H1 (cell line): ENCODE measurements at regions not wholly inside any gene's neighbourhood (a gene's known extent, or its start where the extent isn't known, plus 50 kb on each side); places are given as distances from the start of the nearest gene placed in this dataset.

Experiments used
- CTCF ChIA-PET: fragments of 300-600 bp; sonication (Branson Sonifier 250); formaldehyde crosslinking; loops from one replicate; lab custom pipeline; 2021; ENCODE audit not compliant: partially characterized antibody; lab: Charles Lee
- POLR2A ChIA-PET: fragments of 300-600 bp; sonication (Branson Sonifier 250); formaldehyde crosslinking; loops from one replicate; lab custom pipeline; 2021; ENCODE audit warnings: inconsistent platforms; ENCODE audit not compliant: partially characterized antibody; lab: Charles Lee
- DNase-seq, 2 experiments: peaks; one replicate each; pipeline versions ENCODE4 v3.0.0 to v3.0.0-alpha.2; 2010 to 2022; ENCODE audit warnings: low spot score in 2 of 2, low read depth in 1 of 2, mixed read lengths in 1 of 2
- FAIRE-seq: peaks from 2 replicates; lab custom pipeline; 2011; peaks lifted over from hg19 to GRCh38; lab: Jason Lieb, UNC
- H2AFZ ChIP-seq: 2 replicates; pipeline ENCODE4 v1.8.1; 2012; ENCODE audit warnings: low read length, inconsistent platforms
- H2AK5ac ChIP-seq: 2 replicates; pipeline ENCODE4 v1.6.1; 2013; ENCODE audit warnings: low read depth, low read length
- H2BK120ac ChIP-seq: replicated peaks from 2 replicates; pipeline ENCODE3; 2013; ENCODE audit warnings: low read depth, low read length, inconsistent platforms
- H2BK12ac ChIP-seq: 2 replicates; pipeline ENCODE4 v1.6.1; 2013; ENCODE audit warnings: low read depth, low read length
- H2BK15ac ChIP-seq: 2 replicates; pipeline ENCODE4 v1.6.1; 2013; ENCODE audit warnings: low read length
- H2BK20ac ChIP-seq: 2 replicates; pipeline ENCODE4 v1.6.1; 2013; ENCODE audit warnings: low read length
- H2BK5ac ChIP-seq: 2 replicates; pipeline ENCODE4 v1.6.1; 2013; ENCODE audit warnings: low read depth, low read length
- H3K14ac ChIP-seq: 2 replicates; pipeline ENCODE4 v1.6.1; 2013; ENCODE audit warnings: inconsistent platforms; ENCODE audit not compliant: insufficient read length
- H3K18ac ChIP-seq: 2 replicates; pipeline ENCODE4 v1.6.1; 2013; ENCODE audit warnings: low read length; ENCODE audit errors: extremely low read depth
- H3K23ac ChIP-seq: 2 replicates; pipeline ENCODE4 v1.6.1; 2013; ENCODE audit warnings: inconsistent platforms; ENCODE audit not compliant: insufficient read length
- H3K23me2 ChIP-seq: 2 replicates; pipeline ENCODE4 v1.6.1; 2013; ENCODE audit warnings: low read depth, low read length
- H3K27ac ChIP-seq: 2 replicates; pipeline ENCODE4 v1.6.1; 2011; ENCODE audit warnings: low read depth, low read length, inconsistent platforms
- H3K27me3 ChIP-seq, 4 experiments: replicated peaks in 1 of 4; 1 replicate in 1 of 4; 2 replicates in 3 of 4; pipeline versions ENCODE4 v1.6.1 to v1.8.1; 2011 to 2013; ENCODE audit warnings: low read length in 3 of 4, mild to moderate bottlenecking in 3 of 4, inconsistent platforms in 2 of 4, mixed read lengths in 2 of 4, moderate library complexity in 1 of 4; ENCODE audit not compliant: control insufficient read depth in 3 of 4, insufficient read depth in 3 of 4; ENCODE audit errors: extremely low read depth in 1 of 4
- H3K36me3 ChIP-seq, 4 experiments: 2 replicates each; pipeline versions ENCODE4 v1.6.1 to v1.8.1; 2011 to 2013; ENCODE audit warnings: mild to moderate bottlenecking in 4 of 4, low read length in 3 of 4, moderate library complexity in 2 of 4, control low read depth in 1 of 4, inconsistent platforms in 1 of 4; ENCODE audit not compliant: insufficient read depth in 4 of 4, control insufficient read depth in 2 of 4
- H3K4ac ChIP-seq: replicated peaks from 2 replicates; pipeline ENCODE3; 2013; ENCODE audit warnings: low read length, low read depth, mixed read lengths, inconsistent platforms; ENCODE audit not compliant: insufficient read length
- H3K4me1 ChIP-seq, 4 experiments: replicated peaks in 1 of 4; 1 replicate in 1 of 4; 2 replicates in 3 of 4; pipeline versions ENCODE4 v1.6.1 to v1.8.1; 2011 to 2013; ENCODE audit warnings: low read length in 3 of 4, inconsistent platforms in 2 of 4, mixed read lengths in 1 of 4; ENCODE audit not compliant: insufficient read depth in 4 of 4, control insufficient read depth in 3 of 4
- H3K4me2 ChIP-seq, 2 experiments: 2 replicates each; pipeline versions ENCODE4 v1.6.1 to v1.8.1; 2011 to 2013; ENCODE audit warnings: low read depth in 2 of 2, low read length in 2 of 2, control low read depth in 1 of 2, inconsistent platforms in 1 of 2, mild to moderate bottlenecking in 1 of 2; ENCODE audit not compliant: insufficient read depth in 1 of 2
- H3K4me3 ChIP-seq, 4 experiments: fragments of 200-600, 300-600 bp in 1 of 4; sonication (generic), shearing (Covaris generic), sonication (Bioruptor Twin) in 1 of 4; 2 replicates each; pipeline versions ENCODE4 v1.5.1 to v1.8.1; 2011 to 2016; ENCODE audit warnings: low read length in 4 of 4, low read depth in 3 of 4, control low read depth in 2 of 4, inconsistent platforms in 2 of 4, mild to moderate bottlenecking in 2 of 4, mixed read lengths in 1 of 4, moderate library complexity in 1 of 4; ENCODE audit not compliant: insufficient read depth in 2 of 4; ENCODE audit errors: extremely low read depth in 1 of 4
- H3K56ac ChIP-seq: replicated peaks from 2 replicates; pipeline ENCODE3; 2013; ENCODE audit warnings: low read depth, mild to moderate bottlenecking, mixed read lengths, low read length, inconsistent platforms; ENCODE audit not compliant: insufficient read length
- H3K79me1 ChIP-seq: 2 replicates; pipeline ENCODE4 v1.6.1; 2013; ENCODE audit warnings: low read depth, low read length, control low read depth
- H3K79me2 ChIP-seq, 2 experiments: 2 replicates each; pipeline versions ENCODE4 v1.6.1 to v1.8.1; 2012 to 2013; ENCODE audit warnings: low read length in 2 of 2, mild to moderate bottlenecking in 2 of 2, inconsistent platforms in 1 of 2; ENCODE audit not compliant: insufficient read depth in 2 of 2, control insufficient read depth in 1 of 2
- H3K9ac ChIP-seq, 4 experiments: replicated peaks in 1 of 4; 1 replicate in 1 of 4; 2 replicates in 3 of 4; pipeline versions ENCODE4 v1.6.1 to v1.8.1; 2011 to 2013; ENCODE audit warnings: low read depth in 3 of 4, low read length in 3 of 4, control low read depth in 2 of 4, mild to moderate bottlenecking in 2 of 4, moderate library complexity in 2 of 4, inconsistent platforms in 1 of 4; ENCODE audit errors: extremely low read depth in 1 of 4
- H3K9me3 ChIP-seq, 2 experiments: 2 replicates each; pipeline versions ENCODE4 v1.6.1 to v1.8.1; 2012 to 2013; ENCODE audit warnings: mild to moderate bottlenecking in 2 of 2, moderate library complexity in 2 of 2, control low read depth in 1 of 2, inconsistent platforms in 1 of 2, low read depth in 1 of 2, low read length in 1 of 2, mixed read lengths in 1 of 2; ENCODE audit not compliant: insufficient read depth in 2 of 2
- H4K20me1 ChIP-seq, 2 experiments: replicated peaks in 1 of 2; 2 replicates each; pipeline versions ENCODE3 to v1.8.1; 2011 to 2013; ENCODE audit warnings: inconsistent platforms in 2 of 2, low read length in 2 of 2, mild to moderate bottlenecking in 1 of 2; ENCODE audit not compliant: insufficient read depth in 2 of 2, control insufficient read depth in 1 of 2
- H4K5ac ChIP-seq: 2 replicates; pipeline ENCODE4 v1.6.1; 2013; ENCODE audit warnings: low read length, low read depth, mixed read lengths, inconsistent platforms; ENCODE audit not compliant: insufficient read length
- H4K8ac ChIP-seq: 2 replicates; pipeline ENCODE4 v1.8.0; 2013; ENCODE audit warnings: mild to moderate bottlenecking, moderate library complexity, low read length, inconsistent platforms; ENCODE audit not compliant: insufficient read depth; ENCODE audit errors: extremely low read depth
- H4K91ac ChIP-seq: replicated peaks from 2 replicates; pipeline ENCODE3; 2013; ENCODE audit warnings: low read length, mixed read lengths, inconsistent platforms; ENCODE audit not compliant: insufficient read length
- CBX5 ChIP-seq: fragments of 300-800, 300-1000 bp; sonication (generic); IDR thresholded peaks from 2 replicates; pipeline ENCODE4 v1.7.1; 2016; ENCODE audit warnings: antibody characterized with exemption, low read length, low read depth
- CTBP2 ChIP-seq: IDR thresholded peaks from 2 replicates; pipeline ENCODE4 v1.7.0; 2011; ENCODE audit warnings: borderline replicate concordance, mild to moderate bottlenecking, moderate library complexity, mixed read lengths, low read length; ENCODE audit not compliant: insufficient read depth, insufficient read length
- EP300 ChIP-seq, 2 experiments: IDR thresholded peaks; 1 replicate in 1 of 2; 2 replicates in 1 of 2; pipeline ENCODE4 v1.6.1; 2011 to 2012; ENCODE audit warnings: low read depth in 2 of 2, low read length in 2 of 2, mild to moderate bottlenecking in 2 of 2, borderline replicate concordance in 1 of 2, inconsistent platforms in 1 of 2, moderate library complexity in 1 of 2
- EZH2 ChIP-seq: fragments of 200-600 bp; sonication (generic); IDR thresholded peaks from 2 replicates; pipeline ENCODE4 v1.7.1; 2012; ENCODE audit warnings: low read depth, mild to moderate bottlenecking, moderate library complexity, low read length, inconsistent platforms; ENCODE audit not compliant: severe bottlenecking
- GABPA ChIP-seq: IDR thresholded peaks from 2 replicates; pipeline ENCODE4 v1.6.1; 2011; ENCODE audit warnings: mild to moderate bottlenecking, low read length, moderate library complexity, borderline replicate concordance; ENCODE audit not compliant: insufficient read depth
- JUND ChIP-seq: IDR thresholded peaks from 2 replicates; pipeline ENCODE4 v1.6.1; 2011; ENCODE audit warnings: mild to moderate bottlenecking, improper control_type of control experiment, low read length
- KDM1A ChIP-seq: fragments of 200-600, 300-600 bp; sonication (generic); IDR thresholded peaks from 2 replicates; pipeline ENCODE4 v1.7.1; 2016; ENCODE audit warnings: mild to moderate bottlenecking, low read length, borderline replicate concordance
- KDM5A ChIP-seq: fragments of 200-600 bp; IDR thresholded peaks from 2 replicates; pipeline ENCODE4 v1.7.1; 2012; ENCODE audit warnings: mild to moderate bottlenecking, low read length, inconsistent platforms, mixed read lengths
- RFX5 ChIP-seq: IDR thresholded peaks from 2 replicates; pipeline ENCODE4 v1.6.1; 2011; ENCODE audit warnings: low read depth, low read length, improper control_type of control experiment, borderline replicate concordance
- RNF2 ChIP-seq: fragments of 200-900, 300-1000 bp; sonication (generic); IDR thresholded peaks from 2 replicates; pipeline ENCODE4 v1.7.1; 2016; ENCODE audit warnings: borderline replicate concordance, low read depth, mild to moderate bottlenecking, antibody characterized with exemption, low read length; ENCODE audit not compliant: poor library complexity, severe bottlenecking; ENCODE audit errors: missing control alignments
- SIRT6 ChIP-seq: IDR thresholded peaks from one replicate; pipeline ENCODE4 v1.7.1; 2012; ENCODE audit warnings: low read length, inconsistent platforms
- WGBS, 2 experiments: shearing (Covaris generic) in 1 of 2; methylation state at CpG; one replicate each; pipeline versions ENCODE4 v1.1.6 to v1.1.7; 2013 to 2015; ENCODE audit warnings: low lambda C conversion rate in 2 of 2, mixed read lengths in 2 of 2, inconsistent platforms in 1 of 2, low coverage in 1 of 2, missing lambda C conversion rate in 1 of 2; ENCODE audit not compliant: insufficient replicate concordance in 2 of 2, insufficient coverage in 1 of 2, insufficient read length in 1 of 2; ENCODE audit errors: extremely low coverage in 1 of 2, missing lambda C conversion rate in 1 of 2; 5-methylcytosine and 5-hydroxymethylcytosine counted together
- TF ChIP-seq, protein P1 (sequence below): IDR thresholded peaks from 2 replicates; pipeline ENCODE4 v1.6.1; 2011; ENCODE audit warnings: low read depth, mild to moderate bottlenecking, low read length; ENCODE audit not compliant: insufficient read depth

DNA sequence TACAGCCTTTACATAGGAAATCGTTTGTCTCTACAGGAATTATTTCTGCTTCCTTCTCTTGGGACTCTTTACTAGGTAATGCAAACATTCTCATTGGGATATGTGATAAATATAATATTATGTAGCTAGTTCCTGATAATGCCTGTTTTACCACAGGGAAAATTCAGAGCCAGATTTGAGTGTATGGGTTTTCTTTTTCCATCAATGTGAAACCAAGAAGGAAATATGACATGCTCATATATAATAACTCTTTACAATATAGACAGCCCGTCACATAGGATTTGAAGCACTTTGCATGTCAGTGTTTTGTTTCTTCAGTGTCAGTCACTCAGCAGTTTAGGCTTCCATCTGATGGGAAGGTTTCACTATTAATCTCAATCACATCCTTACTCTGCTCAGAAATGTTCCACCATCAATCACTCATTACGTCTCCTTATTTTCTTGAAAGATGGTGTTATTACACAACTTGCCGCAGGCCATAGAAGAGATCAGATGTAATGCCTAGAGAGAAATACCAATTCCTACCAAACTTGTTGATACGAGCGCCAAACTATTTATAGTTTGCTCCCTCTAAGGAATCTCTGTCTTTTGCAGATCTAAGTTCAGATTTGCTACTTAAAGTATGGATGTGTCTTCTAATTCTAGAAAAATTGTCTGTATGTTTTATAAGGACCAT is 314.8 kb downstream of the DIPK2A start:
- POLR2A ChIA-PET: interaction anchor here (0.9 kb wide), 1 partner anchor 341 kb away, joined by 3 read pairs; no protein-coding TSS in a partner anchor

More for the DNA sequence above, 314.8 kb downstream of the DIPK2A start:
- H4K91ac ChIP-seq: no peak overlapping the region
- no peak overlapping the region for H2AFZ ChIP-seq
- no peaks in the 10 kb centered on the region for H3K79me1 ChIP-seq
- H3K18ac ChIP-seq: no peak overlapping the region
- H2BK5ac ChIP-seq: no peak overlapping the region
- H3K23me2 ChIP-seq: no peaks in the 10 kb centered on the region
- no peak overlapping the region for H4K5ac ChIP-seq
- H3K27me3 ChIP-seq: no peaks in the 10 kb centered on the region
- no peak overlapping the region for H3K23ac ChIP-seq
- CTCF ChIA-PET: no interaction called here
- H3K4me1 ChIP-seq: peaks cover 0 to 2% (median 0%) of the 10 kb centered on the region in 4 experiments; a peak in 1 of 7 replicates
- H3K4ac ChIP-seq: no peak overlapping the region
- no peak overlapping the region for H4K8ac ChIP-seq
- no peak overlapping the region for H2BK120ac ChIP-seq
- H2BK12ac ChIP-seq: no peak overlapping the region
- H3K27ac ChIP-seq: no peak overlapping the region
- H2BK15ac ChIP-seq: no peak overlapping the region
- no peaks in the 10 kb centered on the region for H3K79me2 ChIP-seq
- no peaks in the 10 kb centered on the region for H3K9me3 ChIP-seq
- no peak overlapping the region for H3K14ac ChIP-seq
- TF ChIP-seq CTBP2 (no peak), RFX5 (no peak), KDM5A (no peak), GABPA (no peak), RNF2 (no peak), SIRT6 (no peak), CBX5 (no peak), KDM1A (no peak), EZH2 (no peak), EP300 (IDR thresholded peaks at IDR 0.05; ENCODE audit: borderline replicate concordance in 1 of 2, low read depth in 2 of 2, low read length in 2 of 2) (no peak), JUND (no peak)
- TF ChIP-seq, protein P1, sequence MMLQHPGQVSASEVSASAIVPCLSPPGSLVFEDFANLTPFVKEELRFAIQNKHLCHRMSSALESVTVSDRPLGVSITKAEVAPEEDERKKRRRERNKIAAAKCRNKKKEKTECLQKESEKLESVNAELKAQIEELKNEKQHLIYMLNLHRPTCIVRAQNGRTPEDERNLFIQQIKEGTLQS: no peak
- H2AK5ac ChIP-seq: no peak overlapping the region
- no peak overlapping the region for H3K56ac ChIP-seq
- no peak overlapping the region for H3K9ac ChIP-seq
- no peak for FAIRE-seq
- WGBS, 2 experiments: 94% methylated on average over 6 of the region's 6 CpGs; no CpG with 5 or more reads in 1 of the 2 experiments
- H3K4me2 ChIP-seq: no peak overlapping the region
- no peak overlapping the region for H3K4me3 ChIP-seq
- no peaks in the 10 kb centered on the region for H3K36me3 ChIP-seq
- no peak overlapping the region for H2BK20ac ChIP-seq
- no peaks in the 10 kb centered on the region for H4K20me1 ChIP-seq
- no peak for DNase-seq
